ENCODE measurements at regions not wholly inside any gene's neighbourhood (a gene's known extent, or its start where the extent isn't known, plus 50 kb on each side); places are given as distances from the start of the nearest gene placed in this dataset.
"Not testable (repeated sequence)": the region's sequence is repeated elsewhere in the genome, so short reads cannot be mapped to it uniquely, and the experiment has no call there.

GRCh38 chr4:115629270-115629669 is 515.9 kb upstream of the NDST4 start:
- DNase-seq (ENCODE audit: low read depth) = no peak

- peak; percentile 16 for DNase-seq (ENCODE audit: low read depth)
Observed at GRCh38 chr4:115609631-115610030, 496.2 kb upstream of the NDST4 start.

GRCh38 chr4:115607311-115607710 is 493.9 kb upstream of the NDST4 start:
- DNase-seq (ENCODE audit: low read depth) = no peak

GRCh38 chr4:115596265-115597001 is 483.0 kb upstream of the NDST4 start:
- DNase-seq (ENCODE audit: low read depth) = no peak

- no peak for DNase-seq (ENCODE audit: low read depth)
Observed at GRCh38 chr4:115580901-115581300, 467.5 kb upstream of the NDST4 start.

GRCh38 chr4:115575851-115576250 is 462.4 kb upstream of the NDST4 start:
- no peak for DNase-seq (ENCODE audit: low read depth)

- no peak for DNase-seq (ENCODE audit: low read depth)
Observed at GRCh38 chr4:115562506-115562905, 449.1 kb upstream of the NDST4 start.

- DNase-seq (ENCODE audit: low read depth) = no peak
Observed at GRCh38 chr4:115548123-115548522, 434.7 kb upstream of the NDST4 start.

GRCh38 chr4:115537387-115537786 is 424.0 kb upstream of the NDST4 start:
- peak; percentile 6 for DNase-seq (ENCODE audit: low read depth)

GRCh38 chr4:115529126-115529525 is 415.7 kb upstream of the NDST4 start:
- no peak for DNase-seq (ENCODE audit: low read depth)

- not testable (repeated sequence) for DNase-seq (ENCODE audit: low read depth)
Observed at GRCh38 chr4:115519476-115519875, 406.1 kb upstream of the NDST4 start.

GRCh38 chr4:115515772-115516171 is 402.4 kb upstream of the NDST4 start:
- DNase-seq (ENCODE audit: low read depth) = no peak

- no peak for DNase-seq (ENCODE audit: low read depth)
Observed at GRCh38 chr4:115515366-115515765, 401.9 kb upstream of the NDST4 start.

GRCh38 chr4:115514675-115515074 is 401.3 kb upstream of the NDST4 start:
- DNase-seq (ENCODE audit: low read depth) = no peak

GRCh38 chr4:115505326-115505725 is 391.9 kb upstream of the NDST4 start:
- no peak for DNase-seq (ENCODE audit: low read depth)

- no peak for DNase-seq (ENCODE audit: low read depth)
Observed at GRCh38 chr4:115501656-115502055, 388.2 kb upstream of the NDST4 start.

GRCh38 chr4:115493770-115494169 is 380.4 kb upstream of the NDST4 start:
- DNase-seq (ENCODE audit: low read depth) = not testable (repeated sequence)

GRCh38 chr4:115491686-115492085 is 378.3 kb upstream of the NDST4 start:
- no peak for DNase-seq (ENCODE audit: low read depth)

- no peak for DNase-seq (ENCODE audit: low read depth)
Observed at GRCh38 chr4:115489279-115489678, 375.9 kb upstream of the NDST4 start.

GRCh38 chr4:115485402-115485801 is 372.0 kb upstream of the NDST4 start:
- DNase-seq (ENCODE audit: low read depth) = no peak

GRCh38 chr4:115484479-115484878 is 371.1 kb upstream of the NDST4 start:
- DNase-seq (ENCODE audit: low read depth) = no peak

- no peak for DNase-seq (ENCODE audit: low read depth)
Observed at GRCh38 chr4:115470763-115471162, 357.3 kb upstream of the NDST4 start.

- DNase-seq (ENCODE audit: low read depth) = not testable (repeated sequence)
Observed at GRCh38 chr4:115459301-115459700, 345.9 kb upstream of the NDST4 start.

- DNase-seq (ENCODE audit: low read depth) = no peak
Observed at GRCh38 chr4:115456231-115456630, 342.8 kb upstream of the NDST4 start.
